ENCODE measurements at regions not wholly inside any gene's neighbourhood (a gene's known extent, or its start where the extent isn't known, plus 50 kb on each side); places are given as distances from the start of the nearest gene placed in this dataset.
A peak's percentile ranks its signal among the peaks of the same experiment; 100 is the strongest.
"Not testable (repeated sequence)": the region's sequence is repeated elsewhere in the genome, so short reads cannot be mapped to it uniquely, and the experiment has no call there.

GRCh38 chr6:7028963-7029362 is 78.8 kb upstream of the RREB1 start:
- DNase-seq = not testable (repeated sequence)

GRCh38 chr6:7030968-7031367 is 76.8 kb upstream of the RREB1 start:
- not testable (repeated sequence) for DNase-seq

- DNase-seq = no peak
Measured at GRCh38 chr6:7033202-7033601, 74.6 kb upstream of the RREB1 start.

- no peak for DNase-seq
Measured at GRCh38 chr6:7034055-7034454, 73.7 kb upstream of the RREB1 start.

GRCh38 chr6:7035837-7036249 is 71.9 kb upstream of the RREB1 start:
- no peak for DNase-seq

GRCh38 chr6:7041511-7042026 is 66.2 kb upstream of the RREB1 start:
- no peak for DNase-seq

GRCh38 chr6:7042056-7042653 is 65.6 kb upstream of the RREB1 start:
- no peak for DNase-seq

GRCh38 chr6:7042654-7043545 is 64.9 kb upstream of the RREB1 start:
- no peak for DNase-seq

GRCh38 chr6:7045331-7045730 is 62.4 kb upstream of the RREB1 start:
- DNase-seq = no peak

- no peak for DNase-seq
Measured at GRCh38 chr6:7045746-7046145, 62.0 kb upstream of the RREB1 start.

- DNase-seq = no peak
Measured at GRCh38 chr6:7047128-7047527, 60.6 kb upstream of the RREB1 start.

GRCh38 chr6:7047966-7048365 is 59.8 kb upstream of the RREB1 start:
- no peak for DNase-seq

- no peak for DNase-seq
Measured at GRCh38 chr6:7048894-7049293, 58.9 kb upstream of the RREB1 start.

- no peak for DNase-seq
Measured at GRCh38 chr6:7050004-7050403, 57.8 kb upstream of the RREB1 start.

- peak; percentile 54 for DNase-seq
Measured at GRCh38 chr6:7050872-7051779, 56.6 kb upstream of the RREB1 start.

- DNase-seq = peak; percentile 70
Measured at GRCh38 chr6:7051780-7052442, 55.9 kb upstream of the RREB1 start.

GRCh38 chr6:7052443-7053011 is 55.2 kb upstream of the RREB1 start:
- DNase-seq = peak; percentile 49

GRCh38 chr6:7053125-7053774 is 54.5 kb upstream of the RREB1 start:
- DNase-seq = no peak
